NCI-H128 (cell line): ENCODE measurements at regions not wholly inside any gene's neighbourhood (a gene's known extent, or its start where the extent isn't known, plus 50 kb on each side); places are given as distances from the start of the nearest gene placed in this dataset.
"Not testable (repeated sequence)": the region's sequence is repeated elsewhere in the genome, so short reads cannot be mapped to it uniquely, and the experiment has no call there.

Source experiments
- DNase-seq: peaks from one replicate; lab custom pipeline; 2025; ENCODE audit not compliant: unreplicated experiment; lab: John Stamatoyannopoulos, UW

- no peak for DNase-seq
Observed at GRCh38 chr1:173257805-173258204, 50.7 kb upstream of the TNFSF4 start.

- no peak for DNase-seq
Observed at GRCh38 chr1:173258479-173259264, 51.5 kb upstream of the TNFSF4 start.

DNA sequence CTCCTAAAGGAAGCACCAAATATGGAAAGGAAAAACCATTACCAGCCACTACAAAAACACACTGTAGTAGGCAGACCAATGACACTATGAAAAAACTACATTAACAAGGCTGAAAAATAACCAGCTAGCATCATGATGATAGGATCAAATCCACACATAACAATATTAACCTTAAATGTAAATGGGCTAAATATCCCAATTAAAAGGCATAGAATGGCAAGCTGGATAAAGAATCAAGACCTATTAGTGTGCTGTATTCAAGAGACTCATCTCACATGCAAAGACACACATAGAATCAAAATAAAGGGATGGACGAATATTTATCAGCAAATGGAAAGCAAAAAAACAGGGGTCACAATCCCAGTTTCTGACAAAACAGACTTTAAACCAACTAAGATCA lies 53.2 kb upstream of the TNFSF4 start:
- DNase-seq: not testable (repeated sequence)

DNA sequence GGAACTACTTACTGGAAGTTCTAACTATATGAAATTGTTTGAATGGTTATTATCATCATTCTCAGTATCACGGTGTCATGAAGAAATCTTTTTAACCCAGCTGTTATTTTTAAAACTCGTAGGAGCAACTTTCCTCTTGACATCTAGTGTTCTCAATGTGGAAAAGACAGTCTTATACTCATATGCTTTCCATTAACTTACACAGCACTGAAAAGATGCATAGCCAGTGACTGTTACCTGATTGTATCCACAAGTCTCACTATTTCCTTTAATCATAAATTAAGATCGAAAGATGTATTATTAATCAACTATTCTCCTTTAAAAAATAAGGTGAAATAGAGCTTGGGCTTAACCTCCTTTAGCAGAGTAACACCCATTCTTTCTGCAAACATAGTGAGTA lies 59.7 kb upstream of the TNFSF4 start:
- no peak for DNase-seq

DNA sequence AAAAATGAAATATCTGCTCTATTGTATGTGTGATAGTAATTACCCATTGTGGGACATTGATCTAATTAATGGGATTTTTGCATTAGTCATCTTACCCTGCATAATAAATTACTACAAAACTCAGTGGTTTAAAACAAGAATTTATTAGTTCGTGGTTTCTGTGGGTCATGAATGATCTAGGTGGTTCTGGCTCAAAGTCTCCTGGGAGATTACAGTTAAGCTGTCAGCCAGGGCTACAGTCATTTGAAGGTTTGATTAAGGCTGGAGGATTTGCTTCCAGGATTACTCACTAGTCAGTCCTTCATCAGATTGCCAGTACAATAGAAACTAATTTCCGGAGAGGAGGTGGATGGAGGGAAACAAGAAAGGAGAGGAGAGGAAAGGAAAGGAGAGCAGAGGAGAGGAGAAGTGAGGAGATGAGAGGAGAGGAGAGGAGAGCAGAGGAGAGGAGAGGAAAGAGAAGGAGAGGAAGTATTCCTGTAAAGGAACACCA lies 60.4 kb upstream of the TNFSF4 start:
- no peak for DNase-seq

DNA sequence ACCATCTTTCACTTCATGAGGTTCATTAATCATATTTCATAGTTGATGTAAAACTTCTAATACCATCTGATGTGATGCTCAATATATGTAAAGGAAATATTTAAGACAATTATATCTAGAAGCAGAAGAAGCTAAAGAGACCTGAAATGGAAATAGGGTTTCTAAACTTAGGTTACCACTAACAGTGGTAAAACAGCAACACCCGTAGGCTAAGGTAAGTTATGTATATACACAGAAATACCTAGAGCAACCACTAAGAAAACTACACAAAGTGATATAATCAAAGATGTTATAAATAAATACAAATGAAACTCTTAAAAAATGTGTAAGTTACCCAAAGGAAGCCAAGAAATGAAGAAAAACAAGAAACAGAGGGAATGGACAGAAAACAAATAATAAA lies 61.1 kb upstream of the TNFSF4 start:
- no peak for DNase-seq

DNA sequence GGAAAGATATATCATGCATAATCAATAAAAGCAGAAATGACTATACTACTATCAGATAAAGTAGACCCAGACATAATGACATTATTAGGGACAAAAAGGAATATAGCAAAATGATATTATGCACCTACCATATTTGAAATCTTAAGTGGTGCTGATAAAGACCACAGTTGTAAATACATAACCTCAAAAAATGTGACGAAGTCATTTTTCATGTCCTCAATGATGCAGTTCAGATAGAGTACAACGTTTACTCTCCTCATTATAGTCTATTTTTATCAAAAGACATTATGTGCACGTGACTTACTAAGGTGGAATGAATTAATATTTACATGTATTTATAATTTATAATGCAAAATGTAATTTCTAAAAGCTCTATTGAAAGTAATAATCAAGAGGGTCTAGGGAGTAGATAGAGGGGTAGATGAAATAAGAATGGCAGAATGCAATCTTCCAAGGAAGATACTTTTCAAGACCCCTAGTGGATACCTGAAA lies 61.7 kb upstream of the TNFSF4 start:
- no peak for DNase-seq

DNA sequence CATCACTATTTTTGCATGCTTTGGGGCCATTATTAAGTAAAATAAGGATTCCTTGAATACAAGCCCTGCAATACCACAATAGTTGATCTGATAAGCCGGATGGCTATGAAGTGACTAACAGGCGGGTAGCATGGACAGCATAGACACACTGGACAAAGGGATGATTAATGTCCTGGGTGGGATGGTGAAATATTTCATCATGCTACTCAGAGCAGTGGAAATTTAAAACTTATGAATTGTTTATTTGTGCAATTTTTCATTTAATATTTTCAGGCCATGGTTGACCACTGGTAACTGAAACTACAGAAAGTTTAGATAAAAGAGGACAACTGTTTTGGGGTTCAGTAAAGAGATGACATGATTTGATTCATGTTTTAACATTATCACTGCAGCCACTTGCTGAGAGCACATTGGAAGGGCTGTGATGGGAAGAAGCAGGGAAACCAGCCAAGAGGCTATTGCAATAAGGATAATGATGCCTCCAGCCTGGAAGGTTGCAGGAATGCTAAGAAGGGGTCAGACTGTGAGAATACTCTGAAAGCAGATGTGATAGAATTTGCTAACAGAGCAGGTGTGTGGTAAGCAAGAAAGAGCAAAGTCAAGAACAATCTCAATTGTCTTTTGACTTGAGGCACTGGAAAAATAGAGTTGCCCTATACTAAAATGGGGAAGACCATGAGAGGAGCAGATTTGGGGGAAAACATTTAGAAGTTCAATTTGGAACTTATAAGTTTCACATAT lies 62.5 kb upstream of the TNFSF4 start:
- DNase-seq: no peak

- DNase-seq: no peak
Observed at GRCh38 chr1:173270243-173270642, 63.1 kb upstream of the TNFSF4 start.

GRCh38 chr1:173271021-173271420 lies 63.9 kb upstream of the TNFSF4 start:
- DNase-seq: not testable (repeated sequence)

DNA sequence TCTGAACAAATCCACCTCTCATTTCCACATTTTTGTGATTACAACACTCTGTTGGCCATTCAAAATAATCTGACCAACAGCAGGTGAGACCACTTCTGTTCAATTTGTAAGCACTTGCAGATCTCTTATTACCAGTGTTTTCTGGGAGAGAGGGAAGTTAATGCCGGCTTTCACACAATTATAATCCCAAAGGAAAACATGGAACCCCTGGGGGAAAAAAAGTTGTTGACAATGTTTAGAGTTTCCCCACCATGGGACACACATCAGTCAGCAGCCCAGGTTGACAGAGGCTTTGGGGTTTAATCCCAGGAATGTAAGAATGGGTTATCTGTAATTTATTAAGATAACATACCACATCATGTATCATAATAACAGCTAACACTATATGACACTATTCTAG lies 68.4 kb upstream of the TNFSF4 start:
- DNase-seq: no peak

DNA sequence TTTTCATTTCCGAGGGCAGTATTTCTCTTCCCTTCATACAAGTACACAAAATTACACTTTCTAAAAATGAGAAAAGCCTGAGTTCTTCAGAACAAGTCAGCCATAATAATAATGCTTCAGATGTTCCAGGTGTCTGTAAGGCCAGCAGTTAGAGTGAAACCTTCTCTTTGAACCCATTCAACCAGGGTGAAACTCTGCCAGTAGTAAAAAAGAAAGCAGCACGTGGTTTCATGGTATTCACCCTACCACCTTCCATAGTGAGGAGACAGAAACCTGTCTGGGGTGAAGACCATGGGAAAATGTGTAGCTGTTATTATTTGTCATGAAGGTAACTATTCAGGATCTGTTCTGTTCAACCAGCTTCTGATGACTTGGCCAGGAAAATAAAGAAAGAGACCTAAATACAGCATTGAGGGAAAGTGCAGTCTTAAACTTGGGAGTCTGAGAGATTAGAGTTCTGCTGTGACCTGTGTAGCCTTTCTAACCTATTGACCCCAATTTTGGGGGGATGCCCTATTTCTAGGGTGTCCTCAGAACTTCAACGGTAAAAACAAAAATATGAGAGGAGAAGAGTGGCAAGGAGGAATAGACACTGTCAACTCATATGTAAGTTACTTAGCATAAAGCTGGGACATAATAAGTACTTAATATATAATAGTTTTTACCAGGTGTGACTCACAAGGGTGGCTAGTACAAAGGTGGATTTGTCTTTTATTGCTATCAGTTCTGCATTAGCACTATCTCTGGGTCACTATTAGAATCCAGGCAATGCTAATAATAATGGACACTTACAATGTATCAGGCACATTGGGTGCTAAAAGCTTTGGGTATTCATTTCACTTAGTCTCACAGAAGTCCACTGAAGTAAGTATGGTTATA lies 70.0 kb upstream of the TNFSF4 start:
- DNase-seq: no peak

- no peak for DNase-seq
Observed at GRCh38 chr1:173280899-173281660, 73.9 kb upstream of the TNFSF4 start.

DNA sequence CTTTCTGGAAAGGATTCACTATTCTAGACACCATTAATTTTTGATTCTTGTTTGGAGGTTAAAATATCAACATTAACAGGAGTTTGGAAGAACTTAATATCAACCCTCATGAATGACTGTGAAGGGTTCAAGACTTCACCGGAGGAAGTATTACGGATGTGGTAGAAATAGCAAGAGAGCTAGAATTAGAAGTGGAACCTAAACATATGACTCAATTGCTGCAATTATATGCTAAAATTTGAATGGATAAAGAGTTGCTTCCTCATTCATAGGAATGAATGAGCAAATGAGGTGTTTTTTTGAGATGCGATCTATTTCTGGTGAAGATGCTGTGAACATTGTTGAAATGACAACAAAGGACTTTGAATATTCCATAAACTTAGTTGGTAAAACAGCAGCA lies 77.9 kb upstream of the TNFSF4 start:
- DNase-seq: no peak

DNA sequence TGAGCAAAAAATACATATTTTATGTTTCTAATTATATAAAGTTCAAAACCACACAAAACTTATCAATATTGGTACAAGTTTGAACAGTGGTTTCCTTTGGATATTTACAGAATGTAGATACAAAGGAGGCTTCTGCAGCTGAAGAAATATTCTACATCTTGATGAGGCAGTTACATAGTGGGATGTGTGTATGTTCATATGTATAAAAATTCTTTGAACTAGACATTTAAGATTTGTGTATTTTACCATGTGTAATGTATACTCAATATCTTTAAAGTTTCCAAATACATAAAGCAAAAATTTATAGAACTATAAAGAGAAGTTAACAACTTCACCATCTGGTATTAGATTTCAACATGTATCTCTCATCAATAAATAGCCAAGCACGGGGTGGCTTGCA lies 80.7 kb upstream of the TNFSF4 start:
- DNase-seq: no peak

GRCh38 chr1:173293756-173294155 lies 86.6 kb upstream of the TNFSF4 start:
- no peak for DNase-seq

GRCh38 chr1:173294843-173295242 lies 87.7 kb upstream of the TNFSF4 start:
- DNase-seq: no peak

DNA sequence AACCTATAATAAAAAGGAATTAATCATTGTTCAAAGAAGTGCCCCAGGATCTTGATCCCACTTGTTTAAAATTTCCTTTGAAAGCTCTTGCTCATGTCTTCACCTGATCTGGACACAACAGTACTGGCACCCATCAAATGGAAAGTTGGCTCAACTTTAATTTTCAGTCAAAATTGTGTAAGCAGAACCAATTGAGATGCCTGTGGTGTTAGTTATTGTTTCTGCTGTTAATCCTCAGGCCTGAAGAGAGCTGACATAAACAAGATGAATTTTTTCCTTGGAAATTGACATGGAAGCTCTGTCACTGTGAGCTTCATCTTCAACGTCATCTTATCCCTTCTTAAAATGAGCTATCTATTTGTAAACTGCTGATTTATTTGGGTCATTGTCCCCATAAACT lies 88.3 kb upstream of the TNFSF4 start:
- no peak for DNase-seq

GRCh38 chr1:173295995-173296394 lies 88.9 kb upstream of the TNFSF4 start:
- no peak for DNase-seq

- no peak for DNase-seq
Observed at GRCh38 chr1:173297798-173298391, 90.8 kb upstream of the TNFSF4 start.
